ENCODE measurements at regions not wholly inside any gene's neighbourhood (a gene's known extent, or its start where the extent isn't known, plus 50 kb on each side); places are given as distances from the start of the nearest gene placed in this dataset.

DNA sequence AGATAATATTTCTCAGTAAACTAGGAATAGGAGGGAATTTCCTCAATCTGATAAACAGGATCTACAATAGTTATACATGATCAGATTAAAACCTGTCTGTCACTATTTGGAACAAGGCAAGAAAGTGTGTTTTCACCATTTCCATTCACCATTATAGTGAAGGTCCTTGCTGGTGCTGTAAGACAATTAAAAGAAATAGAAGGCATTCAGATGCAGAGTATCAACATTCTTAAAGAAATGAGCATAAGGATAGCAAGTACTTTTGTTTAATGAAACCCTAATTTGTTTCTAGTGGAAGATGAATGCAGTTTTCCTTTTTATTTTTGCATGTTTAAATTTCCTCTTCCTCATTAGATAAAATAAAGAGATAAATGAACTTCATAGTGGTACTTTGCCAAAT, 693.7 kb downstream of the PLCL1 start:
- no peak for DNase-seq (ENCODE audit: low read depth)

GRCh38 chr2:198494931-198495330, 690.5 kb downstream of the PLCL1 start:
- no peak for DNase-seq (ENCODE audit: low read depth)

DNA sequence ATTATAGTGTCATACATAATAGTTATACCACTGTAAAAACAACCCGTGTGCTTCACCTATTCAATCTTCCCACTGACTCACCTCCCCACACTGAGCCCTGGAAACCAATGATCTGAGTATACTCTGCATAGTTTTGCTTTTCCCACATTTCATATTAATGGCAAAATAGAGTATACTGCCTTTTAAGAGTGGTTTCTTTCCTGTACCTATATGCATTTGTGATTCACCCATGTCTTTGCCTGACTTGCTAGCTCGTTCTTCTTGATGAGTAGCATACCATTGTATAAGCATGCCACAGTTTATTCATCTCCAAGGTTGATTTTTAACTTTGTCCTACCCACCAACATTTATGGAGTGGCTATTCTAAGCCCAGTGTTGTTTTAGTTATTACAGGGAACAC, 686.4 kb downstream of the PLCL1 start:
- DNase-seq (ENCODE audit: low read depth) = no peak

DNA sequence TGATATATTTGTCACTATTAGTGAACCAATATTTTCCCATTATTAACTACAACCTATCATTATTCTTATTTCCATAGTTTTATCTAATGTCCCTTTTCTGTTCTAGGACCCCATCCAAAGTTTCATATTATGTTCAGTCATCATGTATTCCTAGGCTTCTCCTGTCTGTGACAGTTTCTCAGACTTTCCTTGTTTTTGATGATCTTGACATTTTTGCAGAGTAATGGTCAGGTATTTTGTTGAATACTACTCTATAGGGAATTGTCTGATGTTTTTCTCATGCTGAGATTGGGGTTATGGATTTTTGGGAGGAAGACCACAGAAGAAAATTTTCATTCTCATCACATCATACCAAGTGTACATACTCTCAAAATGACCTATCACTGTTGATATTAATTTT, 684.6 kb downstream of the PLCL1 start:
- DNase-seq (ENCODE audit: low read depth) = no peak

- DNase-seq (ENCODE audit: low read depth) = no peak
These were observed 678.7 kb downstream of the PLCL1 start for GRCh38 chr2:198483051-198483450.

GRCh38 chr2:198479065-198479464, 674.7 kb downstream of the PLCL1 start:
- DNase-seq (ENCODE audit: low read depth) = no peak

- no peak for DNase-seq (ENCODE audit: low read depth)
These were observed 674.0 kb downstream of the PLCL1 start for GRCh38 chr2:198478361-198478760.

DNA sequence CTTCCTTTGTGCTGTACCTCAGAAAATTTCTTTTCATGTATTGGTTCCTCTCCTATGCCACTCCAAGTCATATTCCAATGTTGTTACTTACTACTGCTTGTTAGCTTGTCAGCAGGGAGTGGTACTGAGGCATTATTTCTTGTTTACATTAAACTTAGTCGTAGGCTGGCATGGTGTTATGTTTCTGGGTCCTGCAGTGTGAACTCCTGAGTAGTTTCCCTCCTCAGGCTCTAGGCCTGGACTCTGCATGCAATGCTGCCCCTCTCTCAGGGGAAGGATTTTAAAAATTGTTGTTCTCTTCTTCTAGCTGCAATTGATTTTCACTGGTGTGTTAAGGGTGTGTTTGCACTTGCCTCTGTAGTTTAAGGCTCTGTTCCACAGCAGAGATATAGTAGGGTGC, 671.6 kb downstream of the PLCL1 start:
- no peak for DNase-seq (ENCODE audit: low read depth)

GRCh38 chr2:198471291-198471690, 666.9 kb downstream of the PLCL1 start:
- DNase-seq (ENCODE audit: low read depth) = no peak

DNA sequence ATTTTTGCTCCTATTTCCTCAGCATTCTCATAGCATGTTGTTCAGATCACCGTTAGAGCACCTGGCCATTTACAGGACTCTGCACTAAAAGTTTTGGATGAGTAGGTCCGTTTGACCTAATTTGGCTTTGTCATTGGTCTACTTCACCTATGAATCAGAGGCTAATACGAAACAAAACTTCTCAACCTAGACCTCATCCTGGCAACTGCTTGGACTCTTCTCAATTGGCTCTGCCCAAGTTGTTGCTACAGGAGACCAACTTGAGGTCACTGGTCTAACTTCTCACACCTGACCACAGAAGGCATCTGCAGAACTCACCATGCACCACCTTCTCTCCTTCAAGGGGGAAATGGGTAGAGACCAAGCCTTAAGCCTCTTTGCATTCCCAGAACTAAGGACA, 663.7 kb downstream of the PLCL1 start:
- DNase-seq (ENCODE audit: low read depth) = no peak

- no peak for DNase-seq (ENCODE audit: low read depth)
These were observed 661.6 kb downstream of the PLCL1 start for GRCh38 chr2:198465970-198466369.

DNA sequence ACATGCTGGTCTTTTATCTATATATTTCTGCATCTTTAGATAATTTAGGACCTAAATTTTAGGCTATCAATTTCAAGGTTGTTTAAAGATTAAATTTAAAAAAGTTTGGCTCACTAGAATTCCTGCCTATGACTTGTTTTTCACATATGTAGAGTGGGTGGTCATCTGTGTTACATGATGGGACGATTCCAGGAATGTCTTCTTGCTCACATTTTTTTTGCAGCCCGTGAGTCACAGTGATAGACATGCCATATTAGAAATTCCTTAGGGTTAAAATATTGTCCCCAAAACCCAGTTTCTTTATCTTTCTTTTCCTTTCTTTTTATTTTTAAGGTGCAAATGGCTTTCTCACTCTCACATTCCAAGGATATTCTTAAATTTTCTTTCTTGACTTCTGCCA, 652.0 kb downstream of the PLCL1 start:
- no peak for DNase-seq (ENCODE audit: low read depth)

GRCh38 chr2:198453866-198454265, 649.5 kb downstream of the PLCL1 start:
- no peak for DNase-seq (ENCODE audit: low read depth)

DNA sequence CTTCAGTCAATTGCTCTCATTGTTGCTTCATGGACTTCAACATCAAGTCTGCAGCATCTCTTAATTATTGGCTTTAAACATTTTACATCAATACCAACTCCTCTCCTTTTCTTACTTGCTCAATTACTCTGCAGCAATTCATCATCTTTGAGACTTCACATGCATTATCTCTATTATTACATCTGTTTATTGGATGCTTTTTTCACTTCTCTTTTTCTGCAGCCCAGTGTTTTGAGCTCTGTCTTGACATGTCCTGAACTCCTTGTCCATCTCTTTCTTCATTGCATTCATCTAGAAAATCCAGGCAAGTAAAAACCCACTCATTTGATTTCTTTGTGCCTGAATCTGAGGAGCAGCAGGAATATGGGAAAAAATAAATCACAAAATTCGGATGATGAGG, 647.9 kb downstream of the PLCL1 start:
- DNase-seq (ENCODE audit: low read depth) = no peak

GRCh38 chr2:198448789-198449188, 644.4 kb downstream of the PLCL1 start:
- DNase-seq (ENCODE audit: low read depth) = no peak

GRCh38 chr2:198444800-198445287, 640.5 kb downstream of the PLCL1 start:
- no peak for DNase-seq (ENCODE audit: low read depth)

DNA sequence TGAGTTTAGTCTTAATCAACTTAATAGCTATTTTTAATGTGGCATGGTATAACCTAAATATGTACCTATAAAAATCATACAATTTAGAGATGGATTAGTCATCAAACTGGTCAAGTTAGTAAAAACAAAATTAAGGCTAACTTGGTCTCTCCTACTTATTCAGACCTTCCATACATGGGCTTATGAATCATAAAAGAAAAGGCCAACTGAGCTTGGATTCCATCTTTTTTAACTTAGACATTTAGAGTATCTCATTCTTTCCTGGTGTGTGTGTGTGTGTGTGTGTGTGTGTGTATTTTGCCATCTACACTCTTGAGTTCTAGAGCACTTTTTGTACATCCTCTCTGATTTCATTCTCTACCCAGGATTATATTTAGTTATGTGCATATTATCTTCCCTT, 637.5 kb downstream of the PLCL1 start:
- no peak for DNase-seq (ENCODE audit: low read depth)

DNA sequence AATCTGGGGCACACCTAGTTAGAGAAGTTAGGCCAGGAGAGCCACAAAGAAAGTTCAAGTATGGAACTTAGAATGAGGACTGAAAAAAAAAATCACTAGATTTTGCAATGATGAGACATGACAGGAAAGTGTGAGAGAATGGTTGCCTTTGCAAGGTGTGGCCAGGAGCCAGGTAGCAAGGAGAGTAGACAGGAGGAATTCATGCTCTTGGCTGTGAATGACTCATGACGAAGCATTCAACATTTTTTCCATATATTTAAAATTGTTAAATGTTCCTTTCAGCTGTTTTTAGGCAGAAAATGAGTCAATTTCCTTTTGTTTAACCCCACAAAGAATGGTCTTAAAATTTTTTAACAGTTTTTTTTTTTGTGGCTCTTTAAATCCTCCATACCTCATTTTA, 636.9 kb downstream of the PLCL1 start:
- DNase-seq (ENCODE audit: low read depth) = no peak

DNA sequence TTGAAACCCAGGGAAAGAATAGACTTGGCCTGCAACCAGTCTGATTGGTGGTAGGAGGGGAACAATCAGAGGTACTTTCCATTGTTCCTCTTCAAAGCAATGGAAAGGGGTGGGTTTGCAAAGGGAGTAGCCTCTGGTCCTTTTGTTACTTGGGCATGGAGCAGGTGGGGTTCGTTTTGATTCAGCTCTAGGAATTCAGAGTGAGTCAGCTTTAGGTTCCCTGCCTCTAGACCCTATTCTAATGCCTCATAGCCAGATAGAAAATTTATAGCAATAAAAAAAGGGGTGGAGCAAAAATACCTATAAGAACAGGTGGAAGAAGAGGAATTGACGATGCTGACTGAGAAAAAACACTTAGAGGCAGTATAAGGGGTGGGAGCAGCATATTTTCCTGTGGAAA, 636.4 kb downstream of the PLCL1 start:
- DNase-seq (ENCODE audit: low read depth) = no peak

DNA sequence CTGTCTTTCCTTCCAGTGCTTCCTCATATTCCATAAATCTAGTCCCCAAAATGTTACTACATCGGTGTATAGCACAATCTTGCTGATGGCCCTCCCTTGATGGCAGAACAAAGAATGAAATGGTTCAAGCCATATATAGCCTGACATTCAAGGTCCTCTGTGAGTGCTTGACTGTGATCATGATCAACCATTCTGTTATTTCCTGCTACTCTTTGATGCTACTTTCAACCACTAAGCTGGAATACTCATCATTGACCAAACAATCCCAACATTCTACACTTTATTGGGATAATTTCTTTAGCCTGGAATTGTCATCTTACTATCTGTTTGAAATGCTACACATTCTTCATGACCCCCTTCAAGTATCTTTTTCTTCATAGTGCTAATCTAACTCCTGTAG, 633.9 kb downstream of the PLCL1 start:
- DNase-seq (ENCODE audit: low read depth) = no peak

DNA sequence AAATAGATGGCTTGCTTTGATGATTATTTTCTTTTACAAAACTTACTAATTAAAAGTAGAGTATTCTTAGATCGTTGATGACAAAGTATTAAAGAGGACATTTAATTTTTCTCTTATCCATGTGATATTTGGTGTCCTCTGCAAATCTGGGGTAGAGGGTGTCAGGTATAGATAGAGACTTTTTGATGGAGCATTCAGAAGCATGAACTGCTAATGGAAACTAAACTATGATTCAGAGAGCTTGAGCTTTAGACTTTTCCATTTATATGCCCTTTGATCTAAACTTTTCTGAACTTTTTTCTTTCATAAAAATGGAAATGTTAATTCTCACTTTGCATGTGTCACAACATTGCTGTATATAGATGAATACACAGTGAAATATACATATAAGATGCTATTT, 619.7 kb downstream of the PLCL1 start:
- no peak for DNase-seq (ENCODE audit: low read depth)

DNA sequence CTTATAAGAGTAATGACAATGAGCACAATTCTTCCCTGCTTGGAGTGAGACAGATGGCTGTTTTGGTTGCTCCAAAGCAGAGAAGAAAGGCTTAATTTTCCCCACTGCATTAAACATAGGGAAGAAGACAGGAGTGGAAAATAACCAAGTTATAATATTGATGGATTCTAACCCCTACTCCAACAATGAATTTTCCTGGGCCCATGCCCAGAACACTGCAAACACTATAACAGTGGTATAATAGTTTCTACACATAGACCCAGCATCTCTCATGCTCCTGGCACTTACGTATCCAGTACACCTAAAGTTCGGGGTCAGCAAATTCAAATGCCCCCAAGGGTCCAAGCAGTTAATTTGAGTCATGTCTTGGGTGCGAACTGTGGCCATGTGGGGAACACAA, 613.4 kb downstream of the PLCL1 start:
- DNase-seq (ENCODE audit: low read depth) = no peak

DNA sequence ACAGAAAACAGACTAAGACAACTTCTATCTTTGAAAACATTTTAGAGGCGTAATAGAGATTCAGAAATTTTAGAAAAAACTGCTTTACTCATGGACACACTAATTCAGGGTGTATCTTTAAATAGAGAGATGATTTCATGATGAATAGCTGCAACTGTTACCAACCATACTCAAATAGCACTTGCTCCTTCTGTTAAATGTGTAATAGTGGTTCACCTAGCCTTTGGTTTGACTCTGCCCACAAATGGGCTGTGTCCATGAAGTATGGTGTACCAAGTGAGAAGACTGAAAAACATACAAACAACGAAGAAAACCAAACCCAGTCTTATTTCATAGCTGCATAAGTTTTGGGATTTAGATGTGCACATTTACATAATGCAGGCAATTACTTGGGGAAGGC, 610.6 kb downstream of the PLCL1 start:
- DNase-seq (ENCODE audit: low read depth) = no peak

GRCh38 chr2:198411936-198412335, 607.5 kb downstream of the PLCL1 start:
- DNase-seq (ENCODE audit: low read depth) = no peak

- DNase-seq (ENCODE audit: low read depth) = no peak
These were observed 603.8 kb downstream of the PLCL1 start for GRCh38 chr2:198408171-198408570.
